GM12873 (cell line): ENCODE measurements at regions not wholly inside any gene's neighbourhood (a gene's known extent, or its start where the extent isn't known, plus 50 kb on each side); places are given as distances from the start of the nearest gene placed in this dataset.

Experiments
- TF ChIP-seq, protein P1 (sequence below): IDR thresholded peaks from 2 replicates; pipeline ENCODE4 v1.5.1; 2012; ENCODE audit warnings: low read depth, mild to moderate bottlenecking, moderate library complexity, low read length, control low read depth; ENCODE audit not compliant: insufficient read depth; ENCODE audit errors: missing control alignments

- TF ChIP-seq, protein P1, sequence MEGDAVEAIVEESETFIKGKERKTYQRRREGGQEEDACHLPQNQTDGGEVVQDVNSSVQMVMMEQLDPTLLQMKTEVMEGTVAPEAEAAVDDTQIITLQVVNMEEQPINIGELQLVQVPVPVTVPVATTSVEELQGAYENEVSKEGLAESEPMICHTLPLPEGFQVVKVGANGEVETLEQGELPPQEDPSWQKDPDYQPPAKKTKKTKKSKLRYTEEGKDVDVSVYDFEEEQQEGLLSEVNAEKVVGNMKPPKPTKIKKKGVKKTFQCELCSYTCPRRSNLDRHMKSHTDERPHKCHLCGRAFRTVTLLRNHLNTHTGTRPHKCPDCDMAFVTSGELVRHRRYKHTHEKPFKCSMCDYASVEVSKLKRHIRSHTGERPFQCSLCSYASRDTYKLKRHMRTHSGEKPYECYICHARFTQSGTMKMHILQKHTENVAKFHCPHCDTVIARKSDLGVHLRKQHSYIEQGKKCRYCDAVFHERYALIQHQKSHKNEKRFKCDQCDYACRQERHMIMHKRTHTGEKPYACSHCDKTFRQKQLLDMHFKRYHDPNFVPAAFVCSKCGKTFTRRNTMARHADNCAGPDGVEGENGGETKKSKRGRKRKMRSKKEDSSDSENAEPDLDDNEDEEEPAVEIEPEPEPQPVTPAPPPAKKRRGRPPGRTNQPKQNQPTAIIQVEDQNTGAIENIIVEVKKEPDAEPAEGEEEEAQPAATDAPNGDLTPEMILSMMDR, result no peak
Measured at GRCh38 chr6:167699141-167699931, 127.4 kb upstream of the AFDN start.

DNA sequence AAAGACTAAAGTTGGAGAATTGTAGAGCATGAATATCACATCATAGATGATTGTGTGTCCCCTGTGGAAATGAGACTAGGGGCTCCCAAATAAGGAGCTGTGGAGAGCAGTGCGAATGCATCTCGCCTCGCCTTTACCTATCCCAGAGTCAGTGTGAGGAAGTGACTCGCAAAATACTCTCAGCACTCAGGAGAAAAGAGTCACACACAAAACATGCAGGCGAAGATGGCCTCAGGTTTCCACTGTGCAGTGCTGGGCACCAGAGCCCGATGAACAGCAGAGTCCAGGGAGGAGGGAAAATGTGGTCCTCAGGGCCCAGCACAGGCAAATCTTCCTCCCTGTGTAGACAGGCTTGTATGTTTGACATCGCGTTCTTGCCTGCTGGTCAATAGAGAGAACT, 126.5 kb upstream of the AFDN start:
- TF ChIP-seq, protein P1, result no peak

DNA sequence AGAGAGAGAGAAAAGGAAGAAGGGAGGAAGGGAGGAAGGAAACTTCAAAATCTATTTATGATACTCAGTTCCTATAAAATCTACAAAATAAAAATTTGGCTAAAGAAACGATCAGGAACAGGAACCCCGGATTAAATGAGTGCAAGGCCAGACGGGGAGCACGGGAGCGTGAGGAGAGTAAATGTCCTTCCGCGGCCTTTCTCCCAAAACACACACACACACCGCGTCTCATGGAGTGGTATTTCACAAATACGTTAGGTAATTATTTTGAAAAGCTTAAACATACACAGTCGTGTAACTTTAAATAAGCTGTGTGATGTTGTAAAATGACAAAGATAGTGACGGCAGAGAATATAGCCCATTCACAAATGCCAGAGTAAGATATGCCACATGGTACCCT, 125.7 kb upstream of the AFDN start:
- TF ChIP-seq, protein P1, result no peak

DNA sequence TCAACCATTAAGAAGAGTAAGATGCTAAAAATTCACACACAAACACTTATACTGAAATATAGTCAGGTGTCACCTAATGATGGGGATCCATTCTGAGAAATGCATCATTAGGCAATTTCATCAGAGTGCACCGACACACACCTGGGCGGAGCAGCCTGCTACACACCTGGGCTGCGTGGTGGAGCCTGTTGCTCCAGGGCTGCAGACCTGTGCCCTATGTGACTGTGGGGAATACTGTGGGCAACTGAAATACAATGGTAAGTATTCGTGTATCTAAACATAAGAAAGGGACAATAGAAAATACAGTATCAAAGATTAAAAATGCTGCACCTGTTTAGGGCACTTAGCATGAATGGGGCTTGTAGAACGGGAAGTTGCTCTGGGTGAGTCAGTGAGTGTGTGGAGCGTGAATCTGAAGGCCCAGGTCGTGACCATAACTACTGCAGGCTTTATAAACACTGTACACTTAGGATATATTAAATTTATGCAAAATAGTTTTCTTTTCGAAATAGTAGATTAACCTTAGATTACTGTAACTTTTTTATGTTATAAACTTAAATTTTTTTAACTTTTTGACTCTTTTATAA, 124.4 kb upstream of the AFDN start:
- TF ChIP-seq, protein P1, result no peak

- TF ChIP-seq, protein P1, result no peak
Measured at GRCh38 chr6:167703347-167703746, 123.4 kb upstream of the AFDN start.

DNA sequence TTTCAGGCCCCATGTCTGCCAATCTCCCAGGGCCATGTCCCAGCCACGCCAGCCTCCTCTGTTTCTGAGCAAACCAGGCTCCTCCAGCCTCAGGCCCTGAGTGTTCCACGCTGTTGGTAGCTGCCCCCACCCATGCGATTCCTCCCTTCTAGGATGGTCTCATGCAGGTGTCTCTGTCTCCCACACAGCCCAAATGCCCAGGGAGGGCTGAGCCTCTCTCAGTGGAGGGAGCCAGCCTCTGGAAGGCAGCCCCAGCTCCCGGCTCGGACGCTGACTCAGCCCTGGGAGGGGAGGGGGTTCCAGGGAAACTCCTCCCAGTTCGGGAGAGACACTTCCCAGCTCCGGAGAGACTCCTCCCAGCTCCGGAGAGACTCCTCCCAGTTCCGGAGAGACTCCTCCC, 122.9 kb upstream of the AFDN start:
- TF ChIP-seq, protein P1, result no peak

GRCh38 chr6:167704396-167704901, 122.3 kb upstream of the AFDN start:
- TF ChIP-seq, protein P1, result no peak
